GM18526 (cell line): ENCODE measurements at regions not wholly inside any gene's neighbourhood (a gene's known extent, or its start where the extent isn't known, plus 50 kb on each side); places are given as distances from the start of the nearest gene placed in this dataset.

Experiments
- POLR2A ChIP-seq: IDR thresholded peaks from 3 replicates; pipeline ENCODE4 v1.6.1; 2011; ENCODE audit not compliant: insufficient read length; ENCODE audit errors: extremely low read depth

- no peak for TF ChIP-seq POLR2A
These were observed 637.8 kb downstream of the RFPL4B start for GRCh38 chr6:112984899-112985298.

GRCh38 chr6:112986321-112986720 is 639.2 kb downstream of the RFPL4B start:
- TF ChIP-seq POLR2A: no peak

GRCh38 chr6:112988748-112989147 is 641.6 kb downstream of the RFPL4B start:
- TF ChIP-seq POLR2A: no peak

GRCh38 chr6:112990971-112991370 is 643.8 kb downstream of the RFPL4B start:
- no peak for TF ChIP-seq POLR2A

- TF ChIP-seq POLR2A: no peak
These were observed 644.8 kb downstream of the RFPL4B start for GRCh38 chr6:112991912-112992311.

GRCh38 chr6:112997421-112998085 is 650.4 kb downstream of the RFPL4B start:
- TF ChIP-seq POLR2A: no peak

GRCh38 chr6:113004054-113004453 is 656.9 kb downstream of the RFPL4B start:
- no peak for TF ChIP-seq POLR2A

- TF ChIP-seq POLR2A: no peak
These were observed 657.5 kb downstream of the RFPL4B start for GRCh38 chr6:113004470-113005270.

- no peak for TF ChIP-seq POLR2A
These were observed 659.4 kb downstream of the RFPL4B start for GRCh38 chr6:113006494-113006893.

- no peak for TF ChIP-seq POLR2A
These were observed 662.6 kb downstream of the RFPL4B start for GRCh38 chr6:113009682-113010081.

GRCh38 chr6:113010196-113010989 is 663.3 kb downstream of the RFPL4B start:
- no peak for TF ChIP-seq POLR2A

GRCh38 chr6:113011389-113011788 is 664.3 kb downstream of the RFPL4B start:
- no peak for TF ChIP-seq POLR2A

GRCh38 chr6:113011801-113012200 is 664.7 kb downstream of the RFPL4B start:
- no peak for TF ChIP-seq POLR2A

GRCh38 chr6:113015249-113015648 is 668.1 kb downstream of the RFPL4B start:
- no peak for TF ChIP-seq POLR2A

- TF ChIP-seq POLR2A: no peak
These were observed 670.2 kb downstream of the RFPL4B start for GRCh38 chr6:113017353-113017752.
